NCI-H1092 treated with DMSO at 0.1 percent for 48 hours (cell line): ENCODE measurements at regions not wholly inside any gene's neighbourhood (a gene's known extent, or its start where the extent isn't known, plus 50 kb on each side); places are given as distances from the start of the nearest gene placed in this dataset.
"Not testable (repeated sequence)": the region's sequence is repeated elsewhere in the genome, so short reads cannot be mapped to it uniquely, and the experiment has no call there.

Experiments used
- DNase-seq: peaks from one replicate; lab custom pipeline; 2025; lab: John Stamatoyannopoulos, UW

DNA sequence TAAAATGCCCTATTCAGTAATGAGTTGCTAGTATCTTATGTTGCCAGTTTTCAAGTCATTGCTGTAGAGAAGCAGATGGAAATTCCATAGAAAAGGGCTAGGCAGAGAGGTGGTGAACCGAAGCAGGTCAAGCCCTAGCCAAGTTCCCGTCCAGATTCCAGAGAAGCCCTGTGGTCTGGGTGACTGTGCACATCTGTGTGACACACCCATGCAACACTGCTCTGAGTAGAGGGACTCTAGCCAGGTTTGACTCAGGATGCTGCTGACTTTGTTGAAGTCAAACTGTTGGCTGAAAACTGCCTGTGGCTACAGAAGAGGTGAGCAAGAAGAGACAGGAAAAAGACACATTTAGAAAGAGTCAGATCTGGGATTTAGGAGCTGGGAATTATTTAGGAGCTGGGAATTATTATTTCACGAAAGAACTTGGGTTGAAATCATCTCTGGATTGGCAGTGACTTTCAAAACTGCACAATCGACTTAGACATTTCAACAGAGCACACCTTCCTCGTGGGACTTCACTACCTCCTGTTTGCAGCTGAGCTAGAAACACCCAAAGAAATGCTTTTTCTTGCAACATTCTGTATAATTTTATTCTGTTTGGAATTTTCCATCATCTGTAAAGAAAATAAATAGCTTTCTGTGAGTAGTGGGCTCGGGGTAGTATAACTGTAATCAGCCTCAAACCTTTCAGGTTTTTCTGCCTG lies 149.1 kb upstream of the PRKCQ start:
- DNase-seq, result no peak

DNA sequence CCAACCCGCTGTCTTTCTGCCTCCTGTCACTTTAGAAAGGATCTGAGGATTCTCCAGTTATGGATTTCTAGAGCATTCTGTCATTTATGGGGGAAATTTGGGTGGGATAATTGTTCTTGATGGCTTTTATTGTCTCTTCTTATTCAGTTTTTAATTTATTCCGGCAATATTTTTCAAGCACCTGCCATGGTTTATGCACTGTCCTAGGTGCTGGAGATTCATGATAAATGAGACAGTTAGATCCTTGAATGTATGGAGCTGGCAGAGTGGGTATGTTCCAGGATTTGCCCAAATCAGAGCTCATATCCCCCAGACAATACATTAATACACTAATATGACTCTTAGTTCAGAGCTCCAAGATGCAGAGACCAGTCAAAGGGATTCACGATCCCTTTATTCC lies 146.8 kb upstream of the PRKCQ start:
- DNase-seq, result no peak

DNA sequence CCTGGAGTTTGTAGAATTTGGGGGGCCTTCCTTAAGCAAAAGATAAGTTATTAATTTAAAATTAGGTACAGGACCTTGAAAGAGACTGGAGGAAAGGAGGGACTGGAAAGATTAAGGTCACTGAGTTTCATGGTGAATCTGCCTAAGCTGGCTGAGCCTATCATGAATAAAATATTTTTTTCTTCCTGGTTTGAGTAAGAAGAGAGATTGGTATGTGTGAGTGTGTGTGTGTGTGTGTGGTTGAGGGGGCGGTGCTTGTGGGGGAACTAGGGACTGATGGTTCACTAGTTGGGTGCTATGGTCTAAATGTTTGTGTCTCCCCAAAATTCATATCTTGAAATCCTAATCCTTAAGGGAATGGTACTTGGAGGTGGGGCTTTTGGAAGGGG lies 142.5 kb upstream of the PRKCQ start:
- DNase-seq, result no peak

DNA sequence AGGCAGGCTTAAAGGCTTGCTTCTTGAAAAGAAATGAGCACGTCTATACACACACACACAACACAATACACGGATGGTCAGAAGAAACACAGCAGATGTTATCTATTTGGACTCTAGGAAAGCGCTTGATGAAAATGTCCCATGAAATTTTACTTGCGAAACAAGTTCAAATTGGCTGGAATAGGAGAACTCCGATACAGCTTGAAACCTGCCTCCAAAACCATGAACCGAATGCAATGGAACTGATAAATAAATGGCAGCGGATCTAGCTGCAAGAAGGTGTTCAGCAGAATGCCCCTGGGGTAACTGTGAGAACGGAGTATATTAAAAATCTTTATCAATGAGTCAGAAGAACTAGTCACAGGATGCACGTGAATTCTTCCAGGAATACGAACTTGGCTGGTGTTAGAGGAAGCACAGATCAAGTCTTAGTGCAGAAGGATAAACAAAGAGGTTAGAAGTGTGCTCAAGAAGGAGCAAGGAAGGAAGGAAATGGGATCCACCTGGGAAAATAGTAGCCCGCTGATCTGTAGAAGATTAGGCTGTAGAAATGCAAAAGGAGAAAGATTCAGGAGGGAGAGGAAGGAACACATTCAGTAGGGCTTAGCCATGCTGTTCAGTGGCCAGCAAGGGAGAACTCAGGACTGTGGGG lies 142.0 kb upstream of the PRKCQ start:
- no peak for DNase-seq

DNA sequence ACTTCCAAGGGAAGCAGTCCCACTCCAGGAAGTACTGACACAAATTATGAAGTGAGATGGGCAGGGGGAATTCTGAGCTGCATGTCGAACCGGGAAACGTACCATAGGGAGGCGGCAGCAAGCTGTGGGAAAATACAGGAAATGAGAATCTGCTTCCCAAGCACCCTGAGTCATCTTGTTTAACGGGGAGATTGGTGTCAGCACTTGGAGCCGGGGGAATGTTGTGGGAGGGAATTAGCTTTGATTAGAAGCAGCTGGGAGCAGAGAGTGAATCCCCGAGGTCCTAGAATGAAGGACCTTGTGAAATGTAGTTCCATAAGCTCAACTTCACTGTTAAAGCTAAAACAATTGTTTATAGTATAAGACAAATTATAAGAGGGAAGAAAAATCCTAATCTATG lies 141.4 kb upstream of the PRKCQ start:
- DNase-seq, result no peak

DNA sequence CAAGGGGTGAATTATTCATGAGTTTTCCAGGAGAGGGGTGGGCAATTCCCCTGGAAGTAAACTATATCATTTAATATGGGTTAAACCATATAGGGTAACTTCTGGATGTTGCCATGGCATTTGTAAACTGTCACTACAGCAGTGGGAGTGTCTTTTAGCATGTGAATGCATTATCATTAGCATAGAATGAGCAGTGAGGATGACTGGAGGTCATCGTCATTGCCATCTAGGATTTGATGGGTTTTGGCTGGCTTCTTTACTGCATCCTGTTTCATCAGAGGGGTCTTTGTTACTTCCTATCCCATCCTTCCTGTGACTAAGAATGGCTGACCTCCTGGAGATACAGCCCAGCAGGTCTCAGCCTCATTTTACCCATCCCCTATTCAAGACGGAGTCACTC lies 139.5 kb upstream of the PRKCQ start:
- DNase-seq, result no peak

DNA sequence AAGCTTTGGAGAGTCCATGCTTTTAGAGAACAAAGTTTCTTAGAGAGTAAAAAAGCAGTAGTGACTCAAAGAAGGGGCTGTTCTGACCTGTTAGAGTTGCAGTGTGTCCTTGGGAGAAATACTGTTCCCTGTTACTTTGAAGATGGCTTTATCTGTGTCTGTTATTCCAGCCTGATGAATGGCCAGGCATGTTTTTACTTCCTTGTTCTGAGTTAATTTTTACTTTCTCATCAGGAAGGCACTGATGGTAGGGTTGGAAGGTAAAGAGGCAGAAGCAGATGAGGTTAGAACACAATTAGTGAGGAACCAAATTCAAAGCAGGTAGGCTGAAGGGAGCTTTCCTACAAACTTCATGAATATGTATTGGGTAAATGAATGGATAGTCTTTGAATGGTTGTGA lies 138.5 kb upstream of the PRKCQ start:
- no peak for DNase-seq

DNA sequence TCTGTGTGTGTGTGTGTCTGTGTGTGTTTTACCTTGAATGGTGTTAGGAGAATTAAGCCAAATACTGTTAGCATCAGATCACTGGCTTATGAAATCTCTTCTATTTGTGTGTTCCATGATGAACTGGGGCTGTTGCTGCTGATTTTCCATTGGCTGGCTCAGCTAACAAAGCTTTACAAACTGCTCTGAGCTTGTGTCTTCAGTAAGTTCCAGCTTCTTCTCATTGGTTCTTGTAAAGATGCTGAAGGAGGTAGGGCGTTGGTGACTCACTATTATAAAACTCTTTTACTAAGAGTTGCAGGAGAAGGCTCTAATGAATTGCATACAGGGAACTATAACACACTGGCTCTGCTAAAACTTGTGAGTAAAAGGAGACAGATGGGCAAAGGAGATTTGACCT lies 136.4 kb upstream of the PRKCQ start:
- no peak for DNase-seq

DNA sequence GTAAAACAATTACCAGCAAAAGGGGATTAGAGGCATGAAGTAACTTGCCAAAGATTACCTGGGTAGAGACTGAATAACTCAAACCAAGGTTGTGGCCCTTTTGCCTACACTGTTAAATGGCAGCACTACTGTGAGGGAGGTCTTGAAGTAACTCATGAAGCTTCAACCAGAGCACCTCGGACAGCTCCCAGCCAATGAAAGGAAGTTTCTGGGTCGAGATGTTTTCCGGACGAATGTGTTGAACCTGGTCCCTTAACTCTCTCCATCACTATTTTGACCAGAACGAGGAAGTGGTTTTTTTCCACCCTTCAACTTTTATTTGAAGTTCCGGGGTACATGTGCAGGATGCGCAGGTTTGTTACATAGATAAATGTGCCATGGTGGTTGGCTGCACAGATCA lies 133.6 kb upstream of the PRKCQ start:
- no peak for DNase-seq

DNA sequence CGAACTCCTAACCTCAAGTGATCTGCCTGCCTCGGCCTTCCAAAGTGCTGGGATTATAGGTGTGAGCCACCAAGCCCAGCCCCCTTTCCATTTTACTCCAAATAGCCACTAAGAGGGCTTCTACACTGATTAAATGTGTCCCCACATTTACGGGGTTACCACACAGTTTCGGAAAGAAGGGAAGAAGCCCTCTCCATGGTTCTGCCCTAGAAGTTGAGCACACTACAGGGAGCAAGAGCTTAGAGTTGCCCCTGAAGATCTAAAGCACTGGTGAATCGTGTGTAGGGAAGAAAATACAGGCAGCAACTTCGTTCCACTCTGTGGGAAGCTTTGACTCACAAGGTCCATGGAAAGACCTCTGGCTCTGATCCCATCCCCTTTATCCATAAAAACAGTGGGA lies 133.0 kb upstream of the PRKCQ start:
- no peak for DNase-seq

DNA sequence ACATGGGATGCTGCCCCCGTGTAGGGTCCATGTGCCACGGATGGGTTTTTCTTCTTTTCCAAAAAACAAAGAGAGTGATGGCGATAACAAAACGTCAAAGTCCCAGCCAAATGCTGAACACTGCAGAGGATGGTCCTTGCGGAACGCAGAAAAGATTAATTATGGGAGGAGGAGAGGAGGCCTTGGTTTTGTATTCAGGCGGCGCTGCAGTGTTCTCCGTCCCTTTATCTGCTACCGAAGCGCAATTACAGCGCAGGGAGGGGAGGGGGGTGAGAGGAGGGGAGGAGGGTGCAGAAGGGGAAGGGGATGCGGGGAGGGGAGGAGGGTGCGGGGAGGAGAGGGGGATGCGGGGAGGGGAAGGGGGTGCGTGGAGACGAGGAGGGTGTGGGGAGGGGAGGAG lies 131.8 kb upstream of the PRKCQ start:
- no peak for DNase-seq

DNA sequence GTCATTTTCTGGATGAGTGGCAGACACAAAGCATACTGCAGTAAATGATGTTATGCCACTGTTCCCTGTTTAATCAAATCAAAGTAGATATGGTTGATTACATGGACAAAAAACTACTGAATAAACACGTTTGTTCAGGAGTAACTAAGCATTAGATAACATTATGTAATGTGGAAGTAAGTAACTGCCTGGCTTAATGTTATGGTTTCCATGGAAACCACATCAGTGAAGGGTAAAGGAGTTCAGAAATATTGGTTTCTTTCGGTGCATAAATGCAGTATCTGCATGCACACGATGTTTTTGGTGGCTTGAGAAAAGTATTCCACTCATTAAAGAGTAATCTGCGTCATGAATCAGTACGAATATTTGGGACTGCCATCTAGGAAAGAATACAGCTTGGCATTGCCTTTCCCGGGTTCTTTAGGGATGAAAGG lies 131.3 kb upstream of the PRKCQ start:
- no peak for DNase-seq

DNA sequence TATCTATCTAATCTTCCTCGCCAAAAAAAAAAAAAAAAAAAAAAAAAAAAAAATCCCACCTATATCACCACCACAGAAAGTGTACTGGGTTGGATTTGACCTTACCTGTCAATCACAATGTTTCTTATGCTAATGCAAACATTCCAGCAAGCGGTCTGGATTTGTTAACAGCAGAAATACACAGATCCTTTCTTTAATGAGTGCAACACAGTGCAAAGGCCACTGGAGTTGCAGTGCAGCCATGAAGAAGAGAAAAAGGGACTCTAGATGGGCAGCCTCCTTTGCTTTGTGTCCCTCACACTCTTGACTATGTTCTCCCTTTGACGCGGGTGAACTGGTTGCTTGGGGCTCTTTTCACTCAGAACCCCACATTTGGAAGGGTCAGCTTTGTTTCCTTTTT lies 127.3 kb upstream of the PRKCQ start:
- no peak for DNase-seq

DNA sequence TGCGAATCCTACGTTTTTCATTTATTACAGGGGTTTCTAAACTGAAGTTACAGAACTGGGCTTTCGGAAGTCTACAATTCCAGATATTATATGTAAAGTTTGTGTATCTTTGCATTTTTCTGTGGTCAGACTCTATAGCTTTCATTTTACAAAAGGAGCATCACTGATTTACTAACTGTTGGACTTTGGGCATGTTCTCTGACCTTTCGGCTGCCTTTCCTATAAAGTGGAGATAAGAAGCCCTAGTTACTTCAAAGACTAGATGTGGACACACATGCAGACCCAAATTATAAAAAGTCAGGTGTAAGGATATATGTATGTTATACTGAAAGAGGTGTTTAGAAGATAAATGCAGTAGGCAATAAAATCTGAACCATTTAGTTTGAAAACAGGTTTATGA lies 126.6 kb upstream of the PRKCQ start:
- DNase-seq, result no peak

DNA sequence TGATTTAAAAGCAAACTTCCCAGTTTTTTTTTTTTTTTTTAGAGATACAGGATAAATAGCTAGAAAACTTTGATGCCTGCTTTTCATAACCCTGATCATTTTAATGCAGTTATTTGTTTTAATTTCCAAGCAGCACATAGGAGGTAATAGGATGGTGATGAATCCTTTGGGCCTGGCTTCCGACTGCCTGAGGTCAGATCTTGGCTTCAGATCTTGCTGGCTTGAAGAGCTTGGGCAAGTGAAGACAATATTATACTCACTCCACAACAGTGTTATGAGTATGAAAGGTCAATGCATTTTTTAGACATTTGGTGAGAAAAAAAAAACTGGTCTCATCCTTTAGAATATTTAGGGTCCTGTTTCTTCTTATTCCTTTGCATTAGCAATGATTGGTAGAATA lies 124.8 kb upstream of the PRKCQ start:
- DNase-seq, result no peak

DNA sequence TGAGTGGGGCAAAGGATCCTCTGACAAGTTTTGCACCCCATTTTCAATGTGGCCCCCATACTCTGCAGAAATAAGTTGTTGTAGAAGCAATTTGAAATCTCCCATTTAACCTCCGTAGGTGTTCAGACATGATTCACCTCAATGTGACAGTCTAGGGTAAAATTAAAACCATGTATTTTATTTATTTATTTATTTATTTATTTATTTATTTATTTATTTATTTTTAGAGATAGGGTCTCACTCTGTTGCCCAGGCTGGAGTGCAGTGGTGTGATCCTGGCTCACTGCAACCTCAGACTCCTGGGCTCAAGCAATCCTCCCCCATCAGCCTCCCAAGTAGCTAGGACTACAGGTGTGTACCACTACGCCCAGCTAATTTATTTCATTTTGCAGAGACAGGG lies 122.8 kb upstream of the PRKCQ start:
- DNase-seq, result not testable (repeated sequence)

DNA sequence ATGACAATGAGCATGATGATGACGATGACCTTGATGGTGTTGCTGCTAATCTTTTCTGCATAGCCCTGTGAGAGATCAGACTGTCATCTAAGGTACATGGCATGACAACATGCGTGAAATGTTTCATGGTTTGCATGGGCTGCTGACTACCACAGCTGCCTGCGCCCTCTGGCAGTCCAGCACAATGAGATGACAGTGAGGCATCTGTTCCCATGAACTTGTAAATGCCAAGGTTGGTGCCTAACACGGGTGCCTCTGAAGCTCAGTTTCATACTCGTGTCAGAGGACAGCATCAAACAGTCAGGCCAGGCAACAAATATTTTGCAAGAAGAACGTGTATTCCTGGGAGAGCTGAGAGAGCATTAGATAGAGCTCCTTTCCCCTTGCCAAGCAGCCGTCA lies 122.0 kb upstream of the PRKCQ start:
- DNase-seq, result no peak

DNA sequence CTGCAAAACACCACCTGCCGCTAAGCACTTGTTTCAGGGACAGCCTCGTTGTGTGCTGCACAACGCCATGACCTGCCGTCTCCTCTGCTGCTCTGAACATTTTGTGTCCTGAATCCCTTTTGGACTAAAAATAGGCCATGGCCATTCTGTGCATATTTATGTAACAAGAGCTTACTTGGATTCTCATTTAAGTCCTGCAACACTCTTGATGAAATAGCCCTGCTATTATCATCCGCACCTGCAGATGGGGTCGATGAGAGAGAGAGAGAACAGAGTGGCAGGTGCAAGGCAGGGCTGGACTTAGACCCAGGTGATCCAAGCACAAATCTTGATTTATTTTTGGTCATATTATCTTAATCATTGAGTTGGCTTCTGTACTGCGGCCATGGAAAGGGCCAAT lies 121.2 kb upstream of the PRKCQ start:
- no peak for DNase-seq

DNA sequence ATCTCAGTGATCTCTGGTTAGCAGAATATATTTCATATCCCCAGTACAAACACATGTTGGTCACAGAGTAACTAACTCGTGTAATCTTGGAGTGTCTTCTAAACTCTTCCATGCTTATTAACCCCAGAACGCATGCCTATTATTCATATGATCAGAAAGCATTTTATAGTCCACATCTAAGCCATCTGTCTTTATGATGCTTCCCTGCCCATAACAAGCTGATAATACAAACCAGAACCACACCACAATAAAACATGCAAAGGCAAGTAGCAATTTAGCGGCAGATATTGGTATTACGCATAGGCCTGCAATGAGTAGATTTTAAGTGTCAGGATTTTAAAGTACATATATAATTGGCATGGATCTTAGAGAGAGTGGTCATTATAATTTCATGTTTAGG lies 120.0 kb upstream of the PRKCQ start:
- no peak for DNase-seq

DNA sequence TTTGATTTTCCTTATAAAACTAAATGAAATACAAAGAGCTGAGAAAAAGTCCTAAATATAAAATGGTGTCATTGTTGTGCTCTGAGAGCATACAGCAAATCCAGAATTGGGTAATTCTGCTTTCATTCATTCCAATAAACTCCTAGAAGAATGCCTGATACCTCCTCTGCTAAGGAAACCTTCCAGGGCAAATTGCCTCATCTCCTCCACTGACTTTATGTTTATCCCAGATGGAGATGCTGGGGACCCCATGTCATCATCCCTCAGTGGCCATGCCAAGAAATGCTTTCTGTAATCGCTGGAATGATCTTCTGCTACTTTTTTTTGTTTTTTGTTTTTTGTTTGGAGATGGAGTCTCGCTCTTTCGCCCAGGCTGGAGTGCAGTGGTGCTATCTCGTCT lies 119.3 kb upstream of the PRKCQ start:
- no peak for DNase-seq

DNA sequence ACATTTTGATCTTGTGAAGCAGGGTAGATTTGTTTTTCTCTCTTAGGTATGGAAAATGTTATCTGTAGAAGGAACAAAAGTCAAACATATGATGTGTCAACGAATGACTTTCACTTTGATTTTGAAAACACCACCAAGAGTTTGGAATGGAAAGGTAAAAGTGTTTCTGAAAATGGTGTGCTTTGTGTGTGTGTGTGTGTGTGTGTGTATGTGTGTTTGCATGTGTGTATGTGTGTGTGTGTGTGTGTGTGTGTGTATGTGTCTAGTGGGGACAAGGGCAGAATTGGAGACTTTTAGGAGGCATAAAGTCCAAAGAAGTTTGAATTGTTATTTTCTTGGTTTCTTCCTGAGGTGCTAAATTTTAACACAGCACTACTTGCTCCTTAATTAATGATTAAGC lies 115.4 kb upstream of the PRKCQ start:
- no peak for DNase-seq

DNA sequence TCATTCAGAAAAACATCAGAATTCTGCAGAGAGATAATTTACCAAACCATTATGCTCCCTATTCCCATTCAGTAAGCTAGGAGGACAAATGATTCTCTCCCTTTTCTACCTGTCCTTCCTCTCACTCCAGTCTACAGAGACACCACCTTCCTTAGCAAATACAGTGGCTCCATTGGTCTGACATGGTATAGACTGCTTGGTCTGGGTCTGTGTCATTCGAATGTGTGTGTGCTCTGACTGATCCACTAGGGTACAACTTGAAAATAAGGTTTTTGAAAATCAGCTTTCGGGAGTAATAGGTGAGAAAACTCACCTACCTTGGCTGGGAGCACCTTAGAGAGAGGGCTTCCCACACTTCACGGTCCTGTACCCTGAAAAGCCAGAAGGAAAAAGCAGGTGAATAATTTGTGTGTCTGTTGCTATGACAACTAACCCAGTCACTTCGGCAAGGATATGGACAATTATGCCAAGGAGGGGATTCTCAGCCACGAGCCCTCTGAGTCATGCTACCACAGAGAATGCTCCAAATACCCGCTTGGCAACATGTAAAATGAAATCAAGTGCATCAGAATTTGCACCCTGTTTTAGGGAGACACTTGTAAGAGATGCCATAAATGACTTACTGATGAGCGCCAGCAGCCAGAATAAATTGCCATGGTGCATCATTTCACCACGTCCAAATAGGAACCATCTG lies 114.5 kb upstream of the PRKCQ start:
- DNase-seq, result no peak

DNA sequence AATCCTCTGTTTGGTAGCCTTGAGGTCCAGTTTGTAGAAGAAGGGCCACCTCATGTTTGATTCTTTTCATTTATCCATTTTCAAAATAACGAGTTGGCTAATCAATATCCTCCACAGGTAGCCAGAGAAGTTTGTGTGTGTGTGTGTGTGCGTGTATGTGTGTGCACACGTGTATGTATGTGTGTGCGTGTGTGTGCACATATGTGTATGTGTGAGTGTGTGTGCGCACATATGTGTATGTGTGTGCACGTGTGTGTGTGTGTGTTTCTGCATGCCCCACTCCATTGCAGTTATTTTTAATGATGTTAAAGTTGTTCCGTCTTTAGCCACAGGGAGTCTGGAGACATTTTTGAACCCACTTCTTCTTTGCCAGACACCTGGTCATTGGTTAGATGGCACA lies 112.8 kb upstream of the PRKCQ start:
- no peak for DNase-seq

DNA sequence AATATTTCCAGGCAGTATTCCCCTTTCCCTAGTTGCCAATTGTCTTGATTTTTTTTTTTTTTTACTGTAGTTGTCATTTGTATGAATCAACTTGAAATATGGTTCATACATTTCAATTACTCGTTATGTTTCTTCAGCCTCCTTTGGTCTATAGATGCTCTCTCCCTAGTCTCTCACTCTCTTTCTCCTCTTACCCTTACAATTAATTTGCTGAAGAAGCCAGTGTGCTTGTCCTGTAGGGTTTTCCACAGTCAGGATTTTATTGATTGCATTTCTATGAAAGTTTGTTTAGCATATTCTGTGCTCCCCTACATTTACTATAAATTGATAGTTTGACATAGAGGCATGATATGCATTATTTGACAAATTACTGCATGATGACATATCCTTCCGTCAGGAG lies 112.0 kb upstream of the PRKCQ start:
- DNase-seq, result no peak
